Panc1 (cell line): ENCODE measurements at regions not wholly inside any gene's neighbourhood (a gene's known extent, or its start where the extent isn't known, plus 50 kb on each side); places are given as distances from the start of the nearest gene placed in this dataset.

ENCODE experiments used
- ATAC-seq: fragments of 200-7000 bp; cut with Tn5 transposase; 2 replicates; pipeline ENCODE4 v1.9.1; 2020; ENCODE audit warnings: mild to moderate bottlenecking, moderate library complexity
- BruUV-seq: library from RNA; stranded (reverse); fragments of 400-500 nt; replicated peaks from 2 replicates; lab custom pipeline; 2021; lab: Mats Ljungman, UMichigan
- CTCF ChIA-PET: fragments of 300-600 bp; sonication (Branson Sonifier 250); formaldehyde crosslinking; loops from one replicate; lab custom pipeline; 2022; ENCODE audit warnings: antibody characterized with exemption; lab: Charles Lee
- POLR2A ChIA-PET: fragments of 300-600 bp; sonication (Branson Sonifier 250); formaldehyde crosslinking; loops from one replicate; lab custom pipeline; 2022; ENCODE audit warnings: antibody characterized with exemption; lab: Charles Lee
- DNase-seq: peaks from one replicate; pipeline ENCODE4 v3.0.0-alpha.2; 2010; ENCODE audit warnings: low read depth, low spot score
- H3K27ac ChIP-seq: 2 replicates; pipeline ENCODE4 v1.5.1; 2011; ENCODE audit warnings: mild to moderate bottlenecking, low read length, inconsistent platforms
- H3K27me3 ChIP-seq: fragments of 200-500 bp; sonication (Bioruptor generic); 2 replicates; pipeline ENCODE4 v1.6.0; 2014; ENCODE audit warnings: low read length, inconsistent platforms; ENCODE audit not compliant: control insufficient read depth, insufficient read depth
- H3K36me3 ChIP-seq: fragments of 200-500 bp; sonication (Bioruptor generic); 2 replicates; pipeline ENCODE4 v1.5.1; 2014; ENCODE audit warnings: inconsistent platforms, mild to moderate bottlenecking, low read length, moderate library complexity; ENCODE audit not compliant: control insufficient read depth, insufficient read depth
- H3K4me1 ChIP-seq: 2 replicates; pipeline ENCODE4 v1.5.1; 2011; ENCODE audit warnings: inconsistent platforms, mild to moderate bottlenecking, low read length, moderate library complexity; ENCODE audit not compliant: control insufficient read depth, insufficient read depth
- H3K4me3 ChIP-seq, 2 experiments: 2 replicates each; pipeline ENCODE4 v1.5.1; 2011 to 2012; ENCODE audit warnings: low read depth in 2 of 2, low read length in 2 of 2, mild to moderate bottlenecking in 2 of 2, inconsistent platforms in 1 of 2, moderate library complexity in 1 of 2
- H3K9me3 ChIP-seq: fragments of 200-500 bp; sonication (Bioruptor generic); 2 replicates; pipeline ENCODE4 v1.5.1; 2014; ENCODE audit warnings: low read depth, mild to moderate bottlenecking, inconsistent platforms, low read length, moderate library complexity; ENCODE audit not compliant: control insufficient read depth, insufficient read depth
- POLR2AphosphoS5 ChIP-seq: IDR thresholded peaks from 2 replicates; pipeline ENCODE4 v1.6.1; 2012; ENCODE audit warnings: mild to moderate bottlenecking, low read depth, low read length, moderate library complexity
- SIN3A ChIP-seq: IDR thresholded peaks from 2 replicates; pipeline ENCODE4 v1.6.1; 2012; ENCODE audit warnings: low read depth, mild to moderate bottlenecking, low read length, moderate library complexity, borderline replicate concordance; ENCODE audit not compliant: insufficient read depth
- TCF7L2 ChIP-seq: IDR thresholded peaks from 2 replicates; pipeline ENCODE4 v1.6.1; 2011; ENCODE audit warnings: mild to moderate bottlenecking, low read depth, low read length, inconsistent platforms
- in situ Hi-C: cut with HindIII; loops from 2 replicates; pipeline ENCODE4 v1.10.0; 2016; ENCODE audit warnings: low sequenced_read_pairs, low pct_unique_long_range_greater_than_20kb
- intact Hi-C: fragments of 100-400 bp; cut with micrococcal nuclease; formaldehyde crosslinking; loops from one replicate; pipeline ENCODE4 v1.10.0; 2022; ENCODE audit not compliant: unreplicated experiment
- TF ChIP-seq, protein P1 (sequence below), 2 experiments: IDR thresholded peaks; 2 replicates each; pipeline ENCODE4 v1.6.1; 2011 to 2012; ENCODE audit warnings: low read depth in 2 of 2, control low read depth in 1 of 2, low read length in 1 of 2, mild to moderate bottlenecking in 1 of 2, moderate library complexity in 1 of 2; ENCODE audit not compliant: insufficient read depth in 1 of 2
- TF ChIP-seq, protein P2 (sequence below): fragments of 450-650 bp; IDR thresholded peaks from 2 replicates; pipeline ENCODE4 v1.5.1; 2017; ENCODE audit warnings: mild to moderate bottlenecking

DNA sequence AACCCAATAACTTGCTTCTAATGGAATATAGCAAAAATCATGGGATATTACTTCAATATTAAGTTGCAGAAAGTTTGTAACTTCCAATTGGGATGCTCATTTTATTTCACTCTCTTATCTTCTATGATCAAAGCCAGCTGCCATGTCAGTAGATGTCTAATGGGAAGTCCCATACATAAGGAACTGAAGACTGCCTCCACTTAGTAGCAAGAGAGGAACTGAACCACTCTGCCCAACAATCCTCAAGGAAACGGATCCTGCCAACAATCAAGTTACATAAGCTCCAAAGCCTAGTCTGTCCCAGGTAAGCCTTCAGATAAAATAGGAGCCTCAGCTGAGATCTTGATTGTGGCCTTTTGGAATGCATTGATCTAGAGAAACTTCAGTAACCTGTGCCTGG is 431.5 kb upstream of the PCDH15 start:
- no peak for TF ChIP-seq TCF7L2
- TF ChIP-seq, protein P1, sequence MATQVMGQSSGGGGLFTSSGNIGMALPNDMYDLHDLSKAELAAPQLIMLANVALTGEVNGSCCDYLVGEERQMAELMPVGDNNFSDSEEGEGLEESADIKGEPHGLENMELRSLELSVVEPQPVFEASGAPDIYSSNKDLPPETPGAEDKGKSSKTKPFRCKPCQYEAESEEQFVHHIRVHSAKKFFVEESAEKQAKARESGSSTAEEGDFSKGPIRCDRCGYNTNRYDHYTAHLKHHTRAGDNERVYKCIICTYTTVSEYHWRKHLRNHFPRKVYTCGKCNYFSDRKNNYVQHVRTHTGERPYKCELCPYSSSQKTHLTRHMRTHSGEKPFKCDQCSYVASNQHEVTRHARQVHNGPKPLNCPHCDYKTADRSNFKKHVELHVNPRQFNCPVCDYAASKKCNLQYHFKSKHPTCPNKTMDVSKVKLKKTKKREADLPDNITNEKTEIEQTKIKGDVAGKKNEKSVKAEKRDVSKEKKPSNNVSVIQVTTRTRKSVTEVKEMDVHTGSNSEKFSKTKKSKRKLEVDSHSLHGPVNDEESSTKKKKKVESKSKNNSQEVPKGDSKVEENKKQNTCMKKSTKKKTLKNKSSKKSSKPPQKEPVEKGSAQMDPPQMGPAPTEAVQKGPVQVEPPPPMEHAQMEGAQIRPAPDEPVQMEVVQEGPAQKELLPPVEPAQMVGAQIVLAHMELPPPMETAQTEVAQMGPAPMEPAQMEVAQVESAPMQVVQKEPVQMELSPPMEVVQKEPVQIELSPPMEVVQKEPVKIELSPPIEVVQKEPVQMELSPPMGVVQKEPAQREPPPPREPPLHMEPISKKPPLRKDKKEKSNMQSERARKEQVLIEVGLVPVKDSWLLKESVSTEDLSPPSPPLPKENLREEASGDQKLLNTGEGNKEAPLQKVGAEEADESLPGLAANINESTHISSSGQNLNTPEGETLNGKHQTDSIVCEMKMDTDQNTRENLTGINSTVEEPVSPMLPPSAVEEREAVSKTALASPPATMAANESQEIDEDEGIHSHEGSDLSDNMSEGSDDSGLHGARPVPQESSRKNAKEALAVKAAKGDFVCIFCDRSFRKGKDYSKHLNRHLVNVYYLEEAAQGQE (IDR thresholded peaks at IDR 0.05; ENCODE audit: insufficient read depth in 1 of 2, low read depth in 2 of 2, low read length in 1 of 2): no peak
- TF ChIP-seq, protein P2, sequence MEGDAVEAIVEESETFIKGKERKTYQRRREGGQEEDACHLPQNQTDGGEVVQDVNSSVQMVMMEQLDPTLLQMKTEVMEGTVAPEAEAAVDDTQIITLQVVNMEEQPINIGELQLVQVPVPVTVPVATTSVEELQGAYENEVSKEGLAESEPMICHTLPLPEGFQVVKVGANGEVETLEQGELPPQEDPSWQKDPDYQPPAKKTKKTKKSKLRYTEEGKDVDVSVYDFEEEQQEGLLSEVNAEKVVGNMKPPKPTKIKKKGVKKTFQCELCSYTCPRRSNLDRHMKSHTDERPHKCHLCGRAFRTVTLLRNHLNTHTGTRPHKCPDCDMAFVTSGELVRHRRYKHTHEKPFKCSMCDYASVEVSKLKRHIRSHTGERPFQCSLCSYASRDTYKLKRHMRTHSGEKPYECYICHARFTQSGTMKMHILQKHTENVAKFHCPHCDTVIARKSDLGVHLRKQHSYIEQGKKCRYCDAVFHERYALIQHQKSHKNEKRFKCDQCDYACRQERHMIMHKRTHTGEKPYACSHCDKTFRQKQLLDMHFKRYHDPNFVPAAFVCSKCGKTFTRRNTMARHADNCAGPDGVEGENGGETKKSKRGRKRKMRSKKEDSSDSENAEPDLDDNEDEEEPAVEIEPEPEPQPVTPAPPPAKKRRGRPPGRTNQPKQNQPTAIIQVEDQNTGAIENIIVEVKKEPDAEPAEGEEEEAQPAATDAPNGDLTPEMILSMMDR: no peak
- no peak for TF ChIP-seq SIN3A
- TF ChIP-seq POLR2AphosphoS5: no peak
- H3K9me3 ChIP-seq: no peaks in the 10 kb centered on the region
- no peaks in the 10 kb centered on the region for H3K36me3 ChIP-seq
- BruUV-seq: no TSS peak
- no peak overlapping the region; the same call in 1 of the 2 replicates for H3K27ac ChIP-seq
- H3K27me3 ChIP-seq: no peaks in the 10 kb centered on the region; the same call in 1 of the 2 replicates
- POLR2A ChIA-PET: no interaction called here
- no peak for DNase-seq
- peaks cover 4% of the 10 kb centered on the region for H3K4me1 ChIP-seq
- intact Hi-C loops (loop anchor here (10.0 kb wide), 1 partner anchor 58 kb away; no protein-coding TSS in a partner anchor), in situ Hi-C loops (no loop called here)
- H3K4me3 ChIP-seq: no peak overlapping the region
- CTCF ChIA-PET: no interaction called here
- no peak for ATAC-seq

DNA sequence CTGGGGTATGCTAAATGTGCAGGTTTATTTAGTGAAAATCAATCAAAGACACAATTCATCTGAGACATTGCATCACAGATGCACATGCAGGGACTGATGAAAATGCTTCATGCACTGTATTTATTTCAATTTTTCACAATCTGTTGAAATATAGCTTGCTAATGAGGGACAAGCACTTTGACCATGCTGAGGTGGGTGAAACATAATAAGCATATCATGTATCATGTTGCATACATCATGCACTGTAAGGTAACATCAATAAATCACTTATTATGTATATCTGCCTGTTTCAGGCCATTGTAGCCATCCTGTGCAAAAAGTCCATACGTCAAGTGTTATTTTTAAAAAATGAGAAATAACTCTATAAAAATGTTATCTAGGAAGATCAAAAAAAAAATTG is 426.9 kb upstream of the PCDH15 start:
- no peak overlapping the region for H3K27ac ChIP-seq
- H3K4me1 ChIP-seq: peaks cover 4% of the 10 kb centered on the region
- no peak for DNase-seq
- no peak overlapping the region for H3K4me3 ChIP-seq
- H3K27me3 ChIP-seq: no peaks in the 10 kb centered on the region; the same call in 1 of the 2 replicates
- no TSS peak for BruUV-seq
- ATAC-seq: no peak
- in situ Hi-C loops (no loop called here), intact Hi-C loops (no loop called here)
- TF ChIP-seq POLR2AphosphoS5 (no peak), SIN3A (no peak), TCF7L2 (no peak)
- TF ChIP-seq, protein P1 (IDR thresholded peaks at IDR 0.05; ENCODE audit: insufficient read depth in 1 of 2, low read depth in 2 of 2, low read length in 1 of 2): no peak
- TF ChIP-seq, protein P2: no peak
- no peaks in the 10 kb centered on the region for H3K9me3 ChIP-seq
- POLR2A ChIA-PET: interaction anchor here (0.6 kb wide), 1 partner anchor 266 kb away, joined by 3 read pairs; no protein-coding TSS in a partner anchor
- H3K36me3 ChIP-seq: no peaks in the 10 kb centered on the region
- CTCF ChIA-PET: no interaction called here
